OCI-M1 (cell line): ENCODE measurements at regions not wholly inside any gene's neighbourhood (a gene's known extent, or its start where the extent isn't known, plus 50 kb on each side); places are given as distances from the start of the nearest gene placed in this dataset.
"Not testable (repeated sequence)": the region's sequence is repeated elsewhere in the genome, so short reads cannot be mapped to it uniquely, and the experiment has no call there.

Source experiments
- DNase-seq: peaks from one replicate; lab custom pipeline; 2025; lab: John Stamatoyannopoulos, UW

DNA sequence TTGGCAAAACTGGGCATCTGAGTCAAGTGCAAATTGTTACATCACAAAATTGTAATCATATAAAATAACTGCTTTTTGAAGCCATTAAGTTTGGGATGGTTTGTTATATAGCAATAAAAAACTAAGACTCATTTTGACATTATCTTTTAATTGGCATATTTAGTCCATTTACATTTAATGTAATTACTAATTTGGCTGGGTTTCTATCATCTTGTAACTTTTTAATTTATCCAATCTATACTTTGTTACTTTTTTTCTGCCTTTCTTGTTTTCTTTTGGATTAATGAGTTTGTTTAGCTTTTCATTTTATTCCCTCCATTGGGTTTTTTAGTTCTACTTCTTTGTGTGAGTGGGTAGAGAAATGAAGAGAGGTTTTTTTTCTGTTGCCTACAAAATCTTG is 76.3 kb downstream of the DRAM2 start:
- no peak for DNase-seq

DNA sequence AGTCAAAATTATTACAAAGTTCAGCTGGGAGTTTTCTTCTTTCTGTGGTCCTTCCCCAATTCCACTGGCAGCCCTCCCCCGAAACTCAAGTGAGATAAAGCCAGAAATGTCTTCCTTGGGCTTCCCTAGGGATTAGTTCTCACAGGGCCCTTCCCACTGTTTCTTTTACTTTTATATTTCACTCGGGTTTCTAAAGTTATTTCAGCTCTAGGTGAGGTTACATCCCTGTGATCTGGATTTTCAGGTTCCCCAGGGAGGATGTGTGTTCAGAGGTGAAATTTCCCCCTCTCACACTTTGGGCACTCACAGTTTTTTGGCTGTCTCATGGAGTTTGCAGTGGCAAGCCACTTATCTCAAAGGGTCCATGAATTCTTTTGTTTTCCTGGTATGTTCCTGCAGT is 77.3 kb downstream of the DRAM2 start:
- no peak for DNase-seq

DNA sequence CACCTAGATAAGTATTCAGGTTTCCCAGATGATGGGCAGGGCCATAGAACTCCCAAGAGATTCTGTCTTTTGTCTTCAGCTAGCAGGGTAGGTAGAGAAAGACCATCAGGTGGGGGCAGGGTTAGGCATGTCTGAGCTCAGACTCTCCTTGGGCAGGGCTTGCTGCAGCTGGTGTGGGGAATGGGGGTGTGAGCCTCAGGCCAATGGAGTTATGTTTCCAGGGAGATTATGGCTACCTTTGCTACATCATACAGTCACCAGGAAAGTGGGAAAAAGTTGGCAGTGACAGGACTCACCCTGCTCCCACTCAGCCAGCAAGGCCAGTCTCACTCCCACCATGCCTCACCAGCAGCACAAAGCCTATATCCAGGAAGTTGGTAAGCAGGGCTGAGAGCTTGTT is 77.8 kb downstream of the DRAM2 start:
- no peak for DNase-seq

DNA sequence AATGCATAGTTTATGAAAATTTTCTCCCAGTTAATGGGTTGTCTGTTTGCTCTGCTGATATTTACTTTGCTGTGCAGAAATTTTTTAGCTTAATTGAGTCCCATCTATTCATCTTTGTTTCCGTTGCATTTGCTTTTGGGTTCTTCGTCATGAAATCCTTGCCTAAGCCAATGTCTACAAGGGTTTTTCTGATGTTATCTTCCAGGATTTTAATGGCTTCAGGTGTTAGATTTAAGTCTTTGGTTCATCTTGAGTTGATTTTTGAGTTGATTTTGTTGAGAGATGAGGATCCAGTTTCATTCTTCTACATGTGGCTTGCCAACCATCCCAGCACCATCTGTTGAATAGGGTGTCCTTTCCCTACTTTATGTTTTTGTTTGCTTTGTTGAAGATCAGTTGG is 85.2 kb downstream of the DRAM2 start:
- no peak for DNase-seq

DNA sequence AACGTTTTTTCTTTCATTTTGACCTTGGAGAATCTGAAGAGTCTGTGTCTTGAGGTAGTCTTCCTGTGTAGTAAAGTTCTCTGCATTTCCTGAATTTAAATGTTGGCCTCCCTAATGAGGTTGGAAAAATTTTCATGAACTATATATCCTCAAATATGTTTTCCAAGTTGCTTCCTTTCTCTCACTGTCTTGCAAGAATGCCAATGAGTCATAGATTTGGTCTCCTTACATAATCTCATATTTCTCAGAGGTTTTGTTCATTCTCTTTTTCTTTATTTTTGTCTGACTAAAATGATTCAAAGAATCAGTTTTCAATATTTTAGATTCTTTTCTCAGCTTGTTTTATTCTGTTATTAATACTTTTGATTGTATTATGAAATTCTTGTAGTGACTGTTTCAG is 87.6 kb downstream of the DRAM2 start:
- no peak for DNase-seq

DNA sequence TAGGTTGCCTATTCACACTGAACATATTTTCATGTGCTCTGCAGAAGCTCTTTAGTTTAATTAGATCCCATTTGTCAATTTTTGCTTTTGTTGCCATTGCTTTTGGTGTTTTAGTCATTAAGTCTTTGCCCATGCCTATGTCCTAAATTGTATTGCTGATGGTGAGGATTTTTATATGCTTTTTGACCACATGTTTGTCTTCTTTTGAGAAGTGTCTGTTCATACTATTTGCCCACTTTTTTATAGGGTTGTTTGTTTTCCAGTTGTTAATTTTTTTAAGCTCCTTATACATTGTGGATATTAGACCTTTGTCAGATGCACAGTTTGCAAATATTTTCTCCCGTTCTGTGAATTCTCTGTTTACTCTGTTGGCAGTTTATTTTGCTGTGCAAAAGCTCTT is 84.5 kb upstream of the LRIF1 start:
- DNase-seq: not testable (repeated sequence)

DNA sequence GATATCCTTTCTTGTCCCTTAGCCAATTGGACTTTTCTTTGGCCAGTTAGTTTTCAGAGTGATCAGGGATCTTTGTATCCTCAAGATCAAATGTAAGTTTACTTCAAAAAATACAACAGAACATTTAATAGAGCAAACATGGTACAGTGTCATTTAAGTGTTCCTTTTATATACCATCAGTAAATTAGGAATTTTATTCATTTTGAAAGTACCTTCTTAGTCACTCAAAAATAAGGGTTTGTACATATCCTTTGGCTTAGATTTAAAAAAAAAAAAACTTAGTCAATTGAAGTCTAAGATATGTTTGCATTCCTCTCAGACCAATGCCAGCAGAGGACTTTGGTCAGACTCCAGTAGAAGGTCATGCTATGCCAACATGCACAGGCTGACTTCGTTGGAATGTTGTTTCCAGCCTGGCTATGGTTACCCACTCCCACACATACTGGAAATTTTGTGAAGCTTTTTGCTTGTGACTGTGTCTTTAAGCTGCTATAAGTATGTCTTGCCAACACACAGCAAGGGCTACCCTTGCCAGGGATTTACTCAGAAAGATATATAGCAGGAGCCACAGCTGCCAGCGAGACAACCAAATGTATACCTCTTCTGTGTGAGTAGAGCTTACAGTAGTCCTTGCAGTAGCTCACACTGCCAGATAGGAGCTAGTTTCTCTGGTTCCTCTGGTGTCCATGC is 81.5 kb upstream of the LRIF1 start:
- no peak for DNase-seq

DNA sequence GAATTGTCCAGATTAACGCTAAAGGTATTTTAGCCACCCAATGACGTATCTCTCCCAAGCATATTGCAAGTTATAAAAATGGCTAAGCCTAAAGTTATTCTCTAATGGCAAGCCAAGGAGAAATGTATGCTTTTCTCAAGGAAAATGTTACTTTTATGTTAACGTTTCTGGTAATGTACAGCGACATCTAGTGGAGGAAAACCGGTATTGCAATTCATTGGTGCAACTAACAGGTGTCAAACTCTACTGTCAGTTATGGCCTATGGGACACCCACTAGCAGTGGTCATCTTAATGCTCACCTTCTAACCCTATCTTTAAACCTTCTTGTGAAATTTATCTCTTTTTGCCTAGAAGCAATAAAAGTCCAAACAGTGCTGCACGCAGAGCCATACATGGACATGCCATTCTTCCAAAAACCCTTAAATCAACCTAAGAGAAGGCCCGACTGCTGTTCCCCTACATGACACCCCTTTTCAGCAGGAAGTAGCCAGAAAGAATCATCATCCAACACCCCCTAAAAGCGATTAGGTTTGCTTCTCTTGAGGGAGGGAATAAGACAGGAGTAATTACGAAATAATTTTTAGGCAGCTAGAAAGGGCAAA is 68.7 kb upstream of the LRIF1 start:
- peak; percentile 69 for DNase-seq

DNA sequence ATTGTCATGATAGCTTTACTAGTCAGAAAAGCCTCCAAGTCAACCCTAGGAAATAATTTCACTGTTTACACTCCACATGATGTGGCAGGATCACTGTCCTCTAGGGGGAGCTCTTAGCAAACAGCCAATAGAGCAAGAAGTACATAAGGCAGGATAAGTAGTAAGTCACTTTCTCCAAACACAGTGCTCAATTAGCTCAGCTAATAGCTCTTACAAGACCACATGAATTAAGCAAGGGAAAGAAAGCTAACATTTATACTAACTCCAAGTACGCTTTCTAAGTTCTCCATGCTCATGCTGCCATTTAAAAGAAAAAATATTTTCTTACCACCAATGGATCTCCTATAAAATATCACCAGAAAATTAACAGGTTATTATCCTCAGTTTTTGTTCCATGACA is 66.9 kb upstream of the LRIF1 start:
- peak; percentile 76 for DNase-seq

DNA sequence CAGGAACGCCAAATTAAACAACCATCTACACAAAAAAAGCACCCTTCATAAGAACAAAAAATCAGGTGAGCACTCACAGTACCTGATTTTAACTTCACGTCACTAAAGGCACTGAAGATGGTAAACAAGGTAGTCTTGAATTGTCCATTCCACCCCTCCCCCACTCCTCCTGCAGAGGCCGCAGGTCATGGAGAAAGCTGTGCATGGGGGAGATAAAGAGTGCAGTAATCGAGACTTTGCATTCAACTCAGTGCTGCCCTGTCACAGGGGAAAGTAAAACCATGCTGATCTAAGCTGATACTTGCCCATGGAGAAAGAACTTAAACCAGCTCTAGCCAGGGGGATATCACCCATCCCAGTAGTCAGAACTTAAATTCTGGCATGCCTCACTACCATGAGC is 61.4 kb upstream of the LRIF1 start:
- peak; percentile 76 for DNase-seq

DNA sequence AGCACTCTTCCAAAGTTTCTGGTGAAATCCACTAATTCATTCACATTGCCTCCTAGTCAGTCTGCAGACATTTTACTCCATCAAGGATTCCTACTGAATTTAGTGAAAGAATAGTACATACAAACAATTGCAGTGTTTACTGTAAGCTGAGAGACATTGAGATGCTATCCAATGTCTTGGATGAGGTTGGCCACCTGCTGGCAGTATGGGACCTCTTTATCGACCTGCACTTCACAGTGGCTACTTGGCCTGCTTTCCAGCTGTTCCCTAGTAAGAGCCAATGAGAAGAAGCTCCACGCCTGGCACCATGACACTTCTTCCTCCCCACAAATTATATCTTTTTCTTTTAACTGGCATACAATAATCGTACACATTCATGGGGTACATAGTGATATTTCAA is 51.5 kb upstream of the LRIF1 start:
- DNase-seq: no peak
